ENCODE measurements at regions not wholly inside any gene's neighbourhood (a gene's known extent, or its start where the extent isn't known, plus 50 kb on each side); places are given as distances from the start of the nearest gene placed in this dataset.

- no peak overlapping the region for H3K4me2 ChIP-seq (ENCODE audit: insufficient read depth, low read length)
- H2AFZ ChIP-seq (ENCODE audit: low read length), result no peak overlapping the region
- no peak for DNase-seq (ENCODE audit: insufficient read length, low spot score, missing footprints)
- no peaks in the 10 kb centered on the region for H3K79me2 ChIP-seq (ENCODE audit: insufficient read depth, low read length)
- no peak for TF ChIP-seq CTCF (IDR thresholded peaks at IDR 0.05; ENCODE audit: extremely low read depth, low read depth, low read length)
- no peak overlapping the region for H3K27ac ChIP-seq (ENCODE audit: low read depth, low read length)
- no peak overlapping the region for H3K4me3 ChIP-seq (ENCODE audit: insufficient read depth, low read length)
- H4K20me1 ChIP-seq (ENCODE audit: insufficient read depth, low read length), result no peaks in the 10 kb centered on the region
- H3K27me3 ChIP-seq (ENCODE audit: insufficient read depth, low read length), result peaks cover 37% of the 10 kb centered on the region
- no peaks in the 10 kb centered on the region for H3K4me1 ChIP-seq (ENCODE audit: insufficient read depth, low read length)
- no peaks in the 10 kb centered on the region for H3K9me3 ChIP-seq (ENCODE audit: low read depth, low read length)
- H3K36me3 ChIP-seq (ENCODE audit: insufficient read depth, low read length), result no peaks in the 10 kb centered on the region
Observed at GRCh38 chr5:77909237-77909636, 133.1 kb upstream of the TBCA start.

- no peak overlapping the region for H2AFZ ChIP-seq (ENCODE audit: low read length)
- no peaks in the 10 kb centered on the region for H4K20me1 ChIP-seq (ENCODE audit: insufficient read depth, low read length)
- no peak for TF ChIP-seq CTCF (IDR thresholded peaks at IDR 0.05; ENCODE audit: extremely low read depth, low read depth, low read length)
Observed at GRCh38 chr5:77908787-77909186, 132.6 kb upstream of the TBCA start.

GRCh38 chr5:77907786-77908185, 131.6 kb upstream of the TBCA start:
- Histone ChIP-seq H3K36me3 (ENCODE audit: insufficient read depth, low read length) (no peaks in the 10 kb centered on the region), H3K9me3 (ENCODE audit: low read depth, low read length) (no peaks in the 10 kb centered on the region), H3K4me1 (ENCODE audit: insufficient read depth, low read length) (no peaks in the 10 kb centered on the region), H3K27me3 (ENCODE audit: insufficient read depth, low read length) (peaks cover 29% of the 10 kb centered on the region), H2AFZ (ENCODE audit: low read length) (no peak overlapping the region), H3K79me2 (ENCODE audit: insufficient read depth, low read length) (no peaks in the 10 kb centered on the region), H4K20me1 (ENCODE audit: insufficient read depth, low read length) (no peaks in the 10 kb centered on the region), H3K4me3 (ENCODE audit: insufficient read depth, low read length) (no peak overlapping the region), H3K27ac (ENCODE audit: low read depth, low read length) (no peak overlapping the region), H3K4me2 (ENCODE audit: insufficient read depth, low read length) (no peak overlapping the region)
- no peak for DNase-seq (ENCODE audit: insufficient read length, low spot score, missing footprints)
- no peak for TF ChIP-seq CTCF (IDR thresholded peaks at IDR 0.05; ENCODE audit: extremely low read depth, low read depth, low read length)

More at GRCh38 chr5:77908787-77909186, 132.6 kb upstream of the TBCA start:
- Histone ChIP-seq H3K4me2 (ENCODE audit: insufficient read depth, low read length) (no peak overlapping the region), H3K27me3 (ENCODE audit: insufficient read depth, low read length) (peaks cover 37% of the 10 kb centered on the region), H3K27ac (ENCODE audit: low read depth, low read length) (no peak overlapping the region), H3K9me3 (ENCODE audit: low read depth, low read length) (no peaks in the 10 kb centered on the region), H3K4me1 (ENCODE audit: insufficient read depth, low read length) (no peaks in the 10 kb centered on the region), H3K36me3 (ENCODE audit: insufficient read depth, low read length) (no peaks in the 10 kb centered on the region), H3K79me2 (ENCODE audit: insufficient read depth, low read length) (no peaks in the 10 kb centered on the region), H3K4me3 (ENCODE audit: insufficient read depth, low read length) (no peak overlapping the region)
- DNase-seq (ENCODE audit: insufficient read length, low spot score, missing footprints), result no peak

- no peaks in the 10 kb centered on the region for H3K36me3 ChIP-seq (ENCODE audit: insufficient read depth, low read length)
- peaks cover 19% of the 10 kb centered on the region for H3K27me3 ChIP-seq (ENCODE audit: insufficient read depth, low read length)
- H3K9me3 ChIP-seq (ENCODE audit: low read depth, low read length), result no peaks in the 10 kb centered on the region
- no peak overlapping the region for H3K27ac ChIP-seq (ENCODE audit: low read depth, low read length)
- no peak overlapping the region for H2AFZ ChIP-seq (ENCODE audit: low read length)
- H3K4me1 ChIP-seq (ENCODE audit: insufficient read depth, low read length), result no peaks in the 10 kb centered on the region
- DNase-seq (ENCODE audit: insufficient read length, low spot score, missing footprints), result no peak
- H3K4me2 ChIP-seq (ENCODE audit: insufficient read depth, low read length), result no peak overlapping the region
- H4K20me1 ChIP-seq (ENCODE audit: insufficient read depth, low read length), result no peaks in the 10 kb centered on the region
- H3K4me3 ChIP-seq (ENCODE audit: insufficient read depth, low read length), result no peak overlapping the region
- no peaks in the 10 kb centered on the region for H3K79me2 ChIP-seq (ENCODE audit: insufficient read depth, low read length)
- TF ChIP-seq CTCF (IDR thresholded peaks at IDR 0.05; ENCODE audit: extremely low read depth, low read depth, low read length), result no peak
Observed at GRCh38 chr5:77906806-77907205, 130.7 kb upstream of the TBCA start.
